Nephron (organoid): ENCODE measurements at regions not wholly inside any gene's neighbourhood (a gene's known extent, or its start where the extent isn't known, plus 50 kb on each side); places are given as distances from the start of the nearest gene placed in this dataset.
A peak's percentile ranks its signal among the peaks of the same experiment; 100 is the strongest.
"Not testable (repeated sequence)": the region's sequence is repeated elsewhere in the genome, so short reads cannot be mapped to it uniquely, and the experiment has no call there.

Source experiments
- H3K27ac Mint-ChIP-seq, 3 experiments: 2 replicates each; pipeline ENCODE4 v1.8.0; 2020; ENCODE audit warnings: mixed read lengths in 3 of 3, mild to moderate bottlenecking in 2 of 3, moderate library complexity in 1 of 3
- H3K27me3 Mint-ChIP-seq: 2 replicates; pipeline ENCODE4 v1.8.0; 2021; ENCODE audit warnings: low read depth, mild to moderate bottlenecking, moderate library complexity, mixed read lengths
- H3K36me3 Mint-ChIP-seq: 2 replicates; pipeline ENCODE4 v1.8.0; 2020; ENCODE audit warnings: low read depth, mixed read lengths
- H3K4me1 Mint-ChIP-seq: 2 replicates; pipeline ENCODE4 v1.8.0; 2020; ENCODE audit warnings: mixed read lengths
- H3K4me3 Mint-ChIP-seq, 3 experiments: 2 replicates each; pipeline ENCODE4 v1.8.0; 2020; ENCODE audit warnings: mild to moderate bottlenecking in 3 of 3, mixed read lengths in 3 of 3, moderate library complexity in 2 of 3
- H3K9me3 Mint-ChIP-seq: 2 replicates; pipeline ENCODE4 v1.8.0; 2020; ENCODE audit warnings: mixed read lengths
- TF ChIP-seq, protein P1 (sequence below), 3 experiments: fragments of 200-600 bp; sonication (generic); IDR thresholded peaks; one replicate each; pipeline ENCODE4 v1.5.0; 2021; ENCODE audit warnings: antibody characterized with exemption in 3 of 3; ENCODE audit not compliant: unreplicated experiment in 3 of 3

DNA sequence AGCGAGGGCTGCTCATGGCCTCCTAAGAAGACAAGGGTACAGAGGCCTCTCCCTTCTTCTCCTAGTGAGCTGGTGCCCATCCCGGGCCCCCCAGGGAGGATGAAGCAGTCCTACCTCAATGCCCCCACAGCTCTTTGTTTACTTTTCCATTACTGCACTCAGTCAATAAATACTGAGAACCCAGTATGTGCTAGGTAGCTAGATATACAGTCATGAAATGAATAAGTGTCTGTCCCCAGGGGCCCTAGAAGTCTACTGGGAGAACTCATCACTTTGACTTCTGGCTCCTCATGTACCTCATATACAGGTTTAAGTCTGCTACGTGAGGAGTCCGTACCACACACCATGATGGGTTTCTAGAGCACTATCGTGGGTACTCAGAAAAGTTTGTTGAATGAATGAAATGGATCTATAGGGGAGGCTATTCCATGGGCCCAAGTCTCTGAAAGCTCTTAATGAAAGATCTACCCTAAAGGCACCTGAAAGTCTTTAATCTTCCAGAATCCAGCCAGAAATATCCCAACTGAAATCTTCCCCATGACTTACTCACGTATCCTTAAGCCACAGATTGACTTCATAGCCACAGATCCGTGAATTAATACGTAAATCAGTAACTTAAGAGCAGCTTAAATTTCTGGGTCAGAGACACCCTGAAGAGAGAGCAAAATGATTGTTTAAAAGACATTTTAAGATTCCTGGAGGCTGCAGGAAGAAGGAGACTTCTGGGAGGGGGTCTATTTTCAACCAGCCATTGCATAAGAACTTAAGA, 51.6 kb upstream of the POMP start:
- H3K36me3 Mint-ChIP-seq = no peaks in the 10 kb centered on the region
- TF ChIP-seq, protein P1, sequence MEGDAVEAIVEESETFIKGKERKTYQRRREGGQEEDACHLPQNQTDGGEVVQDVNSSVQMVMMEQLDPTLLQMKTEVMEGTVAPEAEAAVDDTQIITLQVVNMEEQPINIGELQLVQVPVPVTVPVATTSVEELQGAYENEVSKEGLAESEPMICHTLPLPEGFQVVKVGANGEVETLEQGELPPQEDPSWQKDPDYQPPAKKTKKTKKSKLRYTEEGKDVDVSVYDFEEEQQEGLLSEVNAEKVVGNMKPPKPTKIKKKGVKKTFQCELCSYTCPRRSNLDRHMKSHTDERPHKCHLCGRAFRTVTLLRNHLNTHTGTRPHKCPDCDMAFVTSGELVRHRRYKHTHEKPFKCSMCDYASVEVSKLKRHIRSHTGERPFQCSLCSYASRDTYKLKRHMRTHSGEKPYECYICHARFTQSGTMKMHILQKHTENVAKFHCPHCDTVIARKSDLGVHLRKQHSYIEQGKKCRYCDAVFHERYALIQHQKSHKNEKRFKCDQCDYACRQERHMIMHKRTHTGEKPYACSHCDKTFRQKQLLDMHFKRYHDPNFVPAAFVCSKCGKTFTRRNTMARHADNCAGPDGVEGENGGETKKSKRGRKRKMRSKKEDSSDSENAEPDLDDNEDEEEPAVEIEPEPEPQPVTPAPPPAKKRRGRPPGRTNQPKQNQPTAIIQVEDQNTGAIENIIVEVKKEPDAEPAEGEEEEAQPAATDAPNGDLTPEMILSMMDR (IDR thresholded peaks at IDR 0.05; ENCODE audit: unreplicated experiment in 3 of 3) = no peak
- no peak overlapping the region for H3K27ac Mint-ChIP-seq
- H3K4me1 Mint-ChIP-seq = peaks cover 9% of the 10 kb centered on the region
- H3K4me3 Mint-ChIP-seq = no peak overlapping the region
- H3K9me3 Mint-ChIP-seq = no peaks in the 10 kb centered on the region
- peaks cover 3% of the 10 kb centered on the region for H3K27me3 Mint-ChIP-seq

DNA sequence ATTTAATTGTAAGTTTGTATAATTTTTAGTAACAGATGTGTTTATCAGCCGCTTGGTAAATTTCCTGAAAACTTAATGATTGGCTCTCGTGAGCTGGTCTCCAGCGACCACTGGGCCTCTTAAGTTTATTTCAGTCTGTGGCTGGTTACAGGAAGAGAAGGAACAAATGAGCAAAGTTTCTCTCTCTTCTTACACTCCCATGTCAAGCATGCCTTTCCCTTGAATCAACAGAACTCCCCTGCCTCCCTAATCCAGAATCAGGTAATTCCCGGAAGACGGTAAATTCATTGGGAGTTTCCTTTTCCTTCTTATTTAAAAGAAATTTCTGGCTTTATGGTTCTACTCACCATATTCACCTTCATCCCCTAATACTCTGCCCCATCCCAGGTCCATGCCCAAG, 52.5 kb upstream of the POMP start:
- Mint-ChIP-seq H3K4me3 (no peak overlapping the region), H3K9me3 (no peaks in the 10 kb centered on the region), H3K4me1 (peaks cover 16% of the 10 kb centered on the region), H3K27ac (no peak overlapping the region), H3K36me3 (no peaks in the 10 kb centered on the region), H3K27me3 (peaks cover 7% of the 10 kb centered on the region)
- TF ChIP-seq, protein P1 (IDR thresholded peaks at IDR 0.05; ENCODE audit: unreplicated experiment in 3 of 3) = no peak

DNA sequence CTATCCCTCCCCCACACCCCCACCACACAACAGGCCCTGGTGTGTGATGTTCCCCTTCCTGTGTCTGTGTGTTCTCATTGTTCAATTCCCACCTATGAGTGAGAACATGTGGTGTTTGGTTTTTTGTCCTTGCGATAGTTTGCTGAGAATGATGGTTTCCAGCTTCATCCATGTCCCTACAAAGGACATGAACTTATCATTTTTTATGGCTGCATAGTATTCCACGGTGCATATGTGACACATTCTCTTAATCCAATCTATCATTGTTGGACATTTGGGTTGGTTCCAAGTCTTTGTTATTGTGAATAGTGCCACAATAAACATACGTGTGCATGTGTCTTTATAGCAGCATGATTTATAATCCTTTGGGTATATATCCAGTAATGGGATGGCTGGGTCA, 53.8 kb upstream of the POMP start:
- H3K36me3 Mint-ChIP-seq, H3K27me3 Mint-ChIP-seq, H3K4me3 Mint-ChIP-seq, H3K27ac Mint-ChIP-seq, H3K9me3 Mint-ChIP-seq: not testable (repeated sequence)
- H3K4me1 Mint-ChIP-seq = peaks cover 19% of the 10 kb centered on the region

DNA sequence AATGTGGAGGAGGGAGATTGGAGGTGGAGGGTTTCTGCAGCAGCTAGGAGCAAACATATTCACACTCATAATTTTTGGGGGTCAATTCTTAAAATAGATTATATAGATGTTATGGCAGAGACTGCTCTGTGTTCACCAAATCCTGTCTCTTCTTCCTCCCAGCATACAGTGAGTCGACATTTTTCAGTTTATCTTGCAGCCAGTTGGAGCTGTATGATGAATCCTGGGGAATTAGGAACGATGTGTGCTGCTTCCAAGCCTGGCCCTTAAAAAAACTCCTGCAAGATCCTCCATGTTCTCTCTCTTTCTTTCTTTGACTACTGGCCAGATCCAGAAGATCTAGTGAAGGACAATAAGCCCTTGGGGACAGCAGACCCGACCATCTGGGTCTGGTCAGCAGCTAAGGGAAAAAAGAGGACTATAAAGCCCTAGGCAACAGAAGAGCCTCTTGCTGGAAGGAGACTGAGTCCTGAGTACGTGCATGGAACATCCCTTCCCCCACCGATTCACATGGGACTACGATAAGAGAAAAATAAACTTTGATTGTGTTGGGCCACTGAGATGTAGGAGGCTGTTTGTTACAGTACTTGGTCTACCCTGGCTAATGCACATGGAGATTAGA, 55.8 kb upstream of the POMP start:
- no peaks in the 10 kb centered on the region for H3K36me3 Mint-ChIP-seq
- TF ChIP-seq, protein P1 (IDR thresholded peaks at IDR 0.05; ENCODE audit: unreplicated experiment in 3 of 3) = no peak
- no peak overlapping the region for H3K4me3 Mint-ChIP-seq

DNA sequence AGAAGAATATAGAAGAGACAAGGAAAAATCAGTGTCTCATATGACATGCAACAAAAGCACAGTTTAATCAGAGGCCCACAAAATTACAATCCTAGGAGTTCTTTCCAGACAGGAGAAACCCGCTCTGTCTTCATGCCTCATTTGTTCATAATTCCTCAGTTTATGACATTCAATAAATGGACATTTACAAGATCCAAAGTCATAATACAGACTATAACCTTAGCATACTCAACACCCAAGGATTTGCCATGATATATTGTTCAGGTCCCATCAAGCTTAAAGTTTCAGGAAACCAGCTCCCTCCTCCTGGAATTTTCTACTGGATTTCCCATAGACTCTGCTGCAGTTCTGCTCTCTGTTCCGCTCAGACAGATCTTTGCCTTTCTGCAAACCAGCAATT, 56.4 kb upstream of the POMP start:
- Mint-ChIP-seq H3K27me3 (peaks cover 7% of the 10 kb centered on the region), H3K4me3 (no peak overlapping the region), H3K27ac (peak overlapping the region in 2 of 3 experiments; percentile 2 to 19), H3K4me1 (peaks cover 19% of the 10 kb centered on the region), H3K9me3 (no peaks in the 10 kb centered on the region), H3K36me3 (no peaks in the 10 kb centered on the region)
- TF ChIP-seq, protein P1 (IDR thresholded peaks at IDR 0.05; ENCODE audit: unreplicated experiment in 3 of 3) = no peak

More for the DNA sequence above, 55.8 kb upstream of the POMP start:
- peaks cover 19% of the 10 kb centered on the region for H3K4me1 Mint-ChIP-seq
- H3K27ac Mint-ChIP-seq = peak overlapping the region; percentile 1 to 19 (median 2)
- peaks cover 7% of the 10 kb centered on the region for H3K27me3 Mint-ChIP-seq
- H3K9me3 Mint-ChIP-seq = no peaks in the 10 kb centered on the region

DNA sequence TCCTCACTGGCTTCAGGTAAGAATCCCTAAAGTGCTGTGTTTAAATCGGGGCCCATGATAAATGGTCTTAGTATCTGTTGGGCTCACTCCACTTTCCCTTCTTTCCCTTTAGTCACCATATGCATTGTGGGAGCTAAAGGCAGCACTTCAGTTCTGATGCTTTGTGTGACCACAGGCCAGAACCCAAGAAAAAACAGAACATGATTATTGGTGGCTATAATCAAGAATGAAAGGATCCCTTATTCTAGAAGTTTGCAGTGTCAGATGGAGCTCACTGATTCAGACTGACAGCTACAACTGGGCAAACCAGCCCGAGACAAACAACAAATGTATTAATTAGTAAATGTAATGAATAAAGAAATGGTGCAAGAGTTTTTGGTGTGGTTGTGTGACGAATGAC, 57.3 kb upstream of the POMP start:
- H3K4me1 Mint-ChIP-seq = peaks cover 19% of the 10 kb centered on the region
- TF ChIP-seq, protein P1 (IDR thresholded peaks at IDR 0.05; ENCODE audit: unreplicated experiment in 3 of 3) = no peak
- no peaks in the 10 kb centered on the region for H3K36me3 Mint-ChIP-seq
- H3K27ac Mint-ChIP-seq = no peak overlapping the region
- peaks cover 7% of the 10 kb centered on the region for H3K27me3 Mint-ChIP-seq
- no peak overlapping the region for H3K4me3 Mint-ChIP-seq
- H3K9me3 Mint-ChIP-seq = no peaks in the 10 kb centered on the region
